GM18505 (cell line): ENCODE measurements at regions not wholly inside any gene's neighbourhood (a gene's known extent, or its start where the extent isn't known, plus 50 kb on each side); places are given as distances from the start of the nearest gene placed in this dataset.
"Not testable (repeated sequence)": the region's sequence is repeated elsewhere in the genome, so short reads cannot be mapped to it uniquely, and the experiment has no call there.

Experiments used
- ATAC-seq: cut with Tn5 transposase; IDR thresholded peaks from one replicate; pipeline ENCODE4 v1.9.1; 2021; ENCODE audit not compliant: unreplicated experiment
- POLR2A ChIP-seq: IDR thresholded peaks from 4 replicates; pipeline ENCODE4 v1.6.1; 2011; ENCODE audit warnings: borderline replicate concordance; ENCODE audit not compliant: insufficient read depth, insufficient read length; ENCODE audit errors: extremely low read depth

DNA sequence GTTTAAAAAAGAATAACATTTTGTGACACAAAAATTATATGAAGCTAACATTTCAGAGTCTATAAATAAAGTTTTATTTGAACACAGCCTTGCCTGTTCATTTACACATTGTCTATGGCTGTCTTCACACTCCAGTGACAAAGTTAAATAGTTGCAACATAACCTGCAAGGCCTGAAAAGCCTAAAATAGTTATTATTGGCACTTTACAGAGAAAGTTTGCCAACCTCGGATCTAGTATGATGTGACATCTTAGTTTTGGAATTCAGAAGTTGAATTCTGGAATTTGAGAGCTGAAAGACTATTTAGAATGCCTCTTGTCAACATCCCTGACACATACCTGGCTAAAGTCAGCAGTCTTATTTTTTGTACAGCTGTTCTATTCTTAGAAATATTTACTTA, 68.3 kb downstream of the DYRK2 start:
- TF ChIP-seq POLR2A: no peak
- ATAC-seq: no peak

DNA sequence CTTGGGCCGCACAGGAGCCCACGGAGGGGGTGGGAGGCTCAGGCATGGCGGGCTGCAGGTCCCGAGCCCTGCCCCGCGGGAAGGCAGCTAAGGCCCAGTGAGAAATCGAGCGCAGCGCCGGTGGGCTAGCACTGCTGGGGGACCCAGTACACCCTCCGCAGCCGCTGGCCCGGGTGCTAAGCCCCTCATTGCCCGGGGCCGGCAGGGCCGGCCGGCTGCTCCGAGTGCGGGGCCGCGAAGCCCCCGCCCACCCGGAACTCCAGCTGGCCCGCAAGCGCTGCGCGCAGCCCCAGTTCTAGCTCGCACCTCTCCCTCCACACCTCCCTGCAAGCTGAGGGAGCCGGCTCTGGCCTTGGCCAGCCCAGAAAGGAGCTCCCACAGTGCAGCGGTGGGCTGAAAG, 70.8 kb downstream of the DYRK2 start:
- ATAC-seq: not testable (repeated sequence)

DNA sequence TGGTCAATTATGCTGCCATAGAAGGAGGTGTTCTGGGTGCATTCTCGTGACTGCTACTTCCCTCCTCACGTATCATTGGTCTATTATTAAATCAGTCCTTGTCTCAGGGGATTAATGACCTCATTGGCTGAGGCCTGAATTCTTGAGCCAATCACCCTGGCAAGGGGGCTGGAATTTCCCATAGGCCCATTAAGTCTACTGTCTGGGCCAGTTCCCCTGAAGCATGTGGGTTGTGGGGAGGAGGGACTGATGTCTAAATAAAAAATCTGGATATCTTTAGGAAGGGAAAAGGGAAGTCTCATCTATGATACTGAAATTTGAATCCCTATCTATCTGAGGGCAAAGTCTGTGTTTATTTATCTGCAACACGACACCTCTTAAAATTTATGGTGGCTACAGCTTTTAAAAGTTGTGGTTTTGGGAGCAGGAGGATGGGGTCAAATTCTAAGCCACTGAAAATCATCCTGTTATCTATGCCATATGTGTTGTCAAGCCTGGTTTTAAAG, 71.9 kb downstream of the DYRK2 start:
- TF ChIP-seq POLR2A: no peak
- no peak for ATAC-seq

DNA sequence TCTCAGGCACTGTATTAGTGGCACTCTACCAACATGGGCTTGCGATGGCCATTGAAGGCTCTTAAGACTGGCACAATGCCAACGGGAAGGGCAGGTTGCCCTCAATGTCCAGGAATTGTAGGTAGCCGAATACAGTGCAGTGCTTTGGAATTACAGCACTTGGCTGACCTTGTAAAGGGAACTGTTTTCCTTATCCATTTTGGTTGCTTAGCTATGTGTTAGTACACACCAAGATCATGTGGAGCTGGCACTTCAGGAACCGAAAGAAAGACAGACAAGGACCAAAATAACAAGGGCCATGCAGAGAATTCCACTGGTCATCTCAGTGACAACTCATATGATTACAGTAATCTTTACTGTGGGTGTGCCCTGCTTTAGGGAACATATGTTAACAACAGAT, 72.7 kb downstream of the DYRK2 start:
- TF ChIP-seq POLR2A: no peak
- no peak for ATAC-seq

DNA sequence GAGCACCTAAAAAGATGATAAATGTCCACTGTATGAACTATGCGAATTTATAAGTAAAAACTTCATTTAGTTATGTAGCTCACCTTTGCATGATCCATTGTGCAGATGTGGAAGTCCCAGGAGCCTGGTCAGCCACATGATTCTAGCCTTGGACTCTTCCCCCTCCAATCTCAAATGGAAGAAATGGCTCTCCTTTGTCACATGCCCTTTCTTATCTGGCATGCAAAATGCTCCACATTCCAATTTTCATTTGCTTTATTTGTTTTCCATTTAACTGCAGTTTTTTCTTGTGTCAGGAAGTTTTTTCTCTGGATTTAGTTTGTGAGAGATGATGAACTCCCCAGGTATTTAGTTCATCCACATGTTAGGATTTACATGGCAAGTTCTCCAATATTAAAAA, 73.8 kb downstream of the DYRK2 start:
- no peak for ATAC-seq
- no peak for TF ChIP-seq POLR2A

DNA sequence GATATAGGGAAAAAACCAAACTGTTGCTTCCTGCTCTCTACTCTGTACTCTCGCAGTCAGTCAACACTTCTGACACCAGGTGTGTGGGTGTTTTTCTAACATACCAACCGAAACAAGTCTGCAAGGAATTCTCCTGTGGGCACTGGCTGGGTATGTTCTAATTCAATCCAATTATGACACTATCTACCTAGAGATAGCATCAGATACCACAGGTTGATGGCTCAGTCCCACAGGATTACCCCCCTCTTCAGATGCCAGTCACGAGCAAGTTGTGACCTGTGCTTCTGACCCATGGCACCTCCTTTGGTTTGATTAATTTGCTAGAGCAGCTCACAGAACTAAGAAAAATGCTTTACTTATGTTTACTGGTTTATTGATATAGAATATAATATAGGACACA, 78.3 kb downstream of the DYRK2 start:
- no peak for TF ChIP-seq POLR2A
- ATAC-seq: no peak

DNA sequence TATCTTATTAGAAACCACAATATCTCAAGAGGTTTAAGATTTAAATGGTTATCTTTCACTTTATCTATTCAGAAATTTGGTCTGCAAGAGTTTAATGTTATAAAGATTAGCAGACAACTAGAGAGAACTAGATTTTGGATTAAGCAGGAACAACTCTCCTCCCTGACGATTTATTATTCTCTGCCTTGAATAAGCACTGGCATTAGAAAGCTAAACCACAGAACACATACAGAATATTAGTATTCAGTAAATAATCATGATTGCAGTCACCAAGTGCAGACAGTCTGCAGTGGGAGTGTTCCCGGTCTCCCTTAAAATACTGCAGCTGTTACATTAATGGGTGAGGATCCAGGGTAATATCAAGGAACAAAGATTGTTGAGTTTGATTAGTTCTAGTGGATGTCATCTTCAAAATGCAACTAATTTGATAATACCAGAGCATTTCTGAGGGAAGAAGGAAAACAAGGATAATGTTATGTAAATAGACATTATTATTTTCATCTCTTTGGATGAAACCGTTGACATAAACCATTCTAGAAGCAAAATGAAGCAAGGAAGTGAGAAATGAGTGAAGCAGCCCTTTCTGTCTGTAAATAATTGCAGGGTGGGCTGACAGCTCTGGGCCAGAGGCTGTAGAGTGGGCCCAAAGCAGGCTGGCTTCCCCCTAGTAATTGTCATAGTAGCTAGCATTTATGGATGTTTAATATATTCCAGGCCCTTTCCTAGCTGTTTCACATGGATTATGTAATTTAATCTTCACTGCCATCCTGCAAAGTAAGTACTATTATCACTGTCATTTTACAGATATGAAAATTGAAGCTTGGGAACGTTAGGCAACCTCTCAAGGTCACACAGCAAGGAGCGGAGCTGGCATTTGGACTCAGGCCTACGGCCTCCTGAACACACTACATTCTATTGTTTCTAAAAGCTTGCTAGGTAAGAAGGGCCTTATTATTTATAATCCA, 79.4 kb downstream of the DYRK2 start:
- TF ChIP-seq POLR2A: no peak
- no peak for ATAC-seq

DNA sequence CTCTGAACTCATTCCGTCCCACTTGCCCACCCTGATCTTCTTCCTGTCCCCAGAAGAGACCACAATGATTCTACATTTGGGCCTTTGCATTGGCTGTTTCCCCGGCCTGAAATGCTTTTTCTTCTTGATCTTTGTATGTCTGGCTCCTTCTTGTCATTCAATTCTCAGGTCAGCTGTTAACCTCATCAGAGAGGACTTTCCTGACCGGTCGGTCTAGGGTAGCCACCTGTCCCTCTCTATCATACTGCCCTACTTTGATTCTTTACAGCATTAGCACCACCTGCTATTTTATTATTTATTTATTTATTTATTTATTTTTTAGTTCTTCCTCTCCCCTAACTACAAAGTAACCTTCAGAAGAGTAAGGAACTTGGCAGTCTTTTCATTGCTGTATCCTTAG, 84.3 kb downstream of the DYRK2 start:
- no peak for ATAC-seq
- TF ChIP-seq POLR2A: no peak

DNA sequence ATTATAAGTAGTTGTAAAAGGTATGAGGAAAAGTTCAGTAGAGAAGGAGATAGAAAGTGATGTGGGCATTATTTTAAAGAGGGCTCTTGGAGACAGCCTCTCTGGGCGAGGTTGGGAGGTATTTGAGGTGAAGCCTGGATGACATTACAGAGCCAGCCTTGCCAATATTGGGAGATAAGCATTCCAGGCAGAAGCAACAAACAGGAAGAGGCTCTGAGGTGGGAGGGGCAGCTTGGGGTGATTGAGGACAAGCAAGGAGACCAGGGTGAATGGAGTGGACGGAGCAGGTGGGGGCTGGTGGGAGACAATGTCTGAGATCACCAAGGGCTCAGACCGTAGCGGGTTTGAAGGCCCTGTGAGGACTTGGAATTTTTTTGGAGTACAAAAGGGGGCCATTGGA, 87.3 kb downstream of the DYRK2 start:
- no peak for TF ChIP-seq POLR2A
- no peak for ATAC-seq

DNA sequence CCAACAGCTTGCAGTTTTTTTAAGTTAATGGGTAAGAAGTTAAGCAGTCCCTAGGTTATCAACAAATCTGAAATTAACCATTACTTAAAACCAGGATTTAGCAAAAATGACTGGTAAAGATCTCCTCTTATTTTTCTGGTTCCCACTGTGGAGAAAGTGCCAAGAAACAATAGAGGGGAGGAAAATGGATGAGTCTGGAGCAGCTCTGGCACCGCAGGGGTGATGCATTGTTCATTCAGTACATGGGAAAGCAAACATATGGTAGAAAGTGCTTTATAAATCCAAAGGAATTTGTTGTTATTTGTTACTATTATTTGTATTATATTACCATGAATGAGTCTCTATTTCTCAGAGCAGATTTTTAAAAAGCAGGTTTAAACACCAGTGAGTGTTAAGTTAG, 92.2 kb downstream of the DYRK2 start:
- no peak for ATAC-seq
- no peak for TF ChIP-seq POLR2A

DNA sequence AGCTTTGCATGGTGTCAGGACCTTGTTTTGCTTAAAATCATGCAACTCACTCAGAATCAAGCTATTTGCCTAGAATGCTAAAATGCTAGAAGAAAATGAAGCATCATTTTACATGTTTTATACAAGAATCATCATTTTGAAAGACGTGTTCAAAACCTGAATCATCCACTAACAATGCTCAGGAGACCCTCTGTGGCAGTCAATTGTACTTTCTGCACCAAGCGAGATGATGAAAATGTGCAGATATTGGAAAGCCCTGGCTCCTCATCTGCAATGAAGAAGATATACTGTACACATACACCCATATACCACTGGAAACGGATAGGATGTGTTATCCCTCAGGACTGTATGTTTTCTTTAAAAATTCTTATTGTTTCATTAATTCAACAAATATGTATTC, 92.7 kb downstream of the DYRK2 start:
- no peak for TF ChIP-seq POLR2A
- ATAC-seq: no peak

DNA sequence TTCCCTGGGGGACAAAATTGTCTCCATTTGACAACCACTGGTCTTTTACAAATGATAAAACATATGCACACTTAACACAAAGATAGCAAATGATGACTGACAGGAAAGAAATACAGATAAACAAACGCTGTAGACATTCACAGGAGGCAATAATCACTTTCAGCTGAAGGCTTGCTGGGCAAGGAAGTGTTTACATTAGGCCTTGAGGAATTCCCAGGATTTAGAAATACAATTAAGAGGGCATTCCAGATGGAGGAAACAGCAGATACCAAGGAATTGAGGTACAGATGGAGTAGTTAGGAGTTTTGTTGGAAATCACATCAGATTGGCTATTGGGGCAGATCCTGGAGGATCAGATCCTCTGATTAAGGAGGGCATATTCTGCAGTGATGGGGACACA, 93.9 kb downstream of the DYRK2 start:
- no peak for TF ChIP-seq POLR2A
- no peak for ATAC-seq

DNA sequence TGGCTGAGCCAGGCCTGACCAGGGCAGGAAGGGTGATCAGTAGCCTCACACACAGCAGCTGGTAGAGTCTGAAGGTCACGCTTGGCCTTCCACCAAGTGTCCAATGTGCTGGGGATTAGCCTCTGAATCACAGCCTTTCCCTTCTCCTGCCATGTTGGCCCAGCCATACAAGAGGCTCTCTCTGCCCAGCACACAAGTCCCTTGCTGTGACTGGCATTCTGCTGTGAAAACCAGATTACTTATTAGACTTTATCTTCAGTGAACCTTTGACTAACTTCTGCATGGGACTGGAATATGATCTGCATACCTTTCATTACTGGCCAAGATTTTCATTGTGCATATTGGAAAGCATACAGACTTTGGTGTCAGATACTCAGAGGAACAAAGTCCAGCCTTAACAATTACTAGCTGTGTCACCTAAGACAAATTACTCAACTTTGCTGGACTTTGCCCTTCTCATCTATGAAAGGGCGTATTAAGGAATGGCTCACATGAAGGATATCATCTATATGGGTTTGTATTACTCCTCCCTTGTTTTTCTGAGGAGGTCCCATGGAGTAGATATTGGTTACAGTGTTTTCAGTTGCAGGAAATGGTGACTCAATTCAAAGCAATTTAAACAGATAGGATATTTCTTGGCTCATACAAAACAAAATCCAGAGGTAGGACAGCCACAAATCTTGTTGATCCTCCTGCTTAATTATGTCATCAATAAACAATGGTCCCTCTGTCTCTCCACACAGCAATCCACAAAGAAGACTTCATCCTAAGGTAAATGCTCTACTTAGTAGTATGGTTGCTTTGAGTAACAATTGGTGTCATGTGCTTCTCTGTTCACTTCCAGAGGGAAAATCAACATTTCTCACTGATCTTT, 99.6 kb downstream of the DYRK2 start:
- no peak for ATAC-seq
- TF ChIP-seq POLR2A: no peak

DNA sequence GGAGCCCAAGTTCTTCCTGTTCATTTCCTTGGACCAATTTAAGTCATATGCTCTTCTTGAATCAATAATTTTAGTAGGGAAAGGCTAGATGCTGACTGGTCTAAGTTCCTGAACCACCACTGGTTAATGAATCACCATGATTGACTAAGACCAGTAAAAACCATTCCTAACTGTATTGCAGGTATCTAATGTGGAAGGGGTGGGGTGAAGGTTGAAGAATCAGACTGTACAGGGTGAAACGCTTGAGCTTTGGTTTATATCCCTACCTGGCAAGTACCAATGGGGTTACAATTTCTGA, 100.1 kb downstream of the DYRK2 start:
- TF ChIP-seq POLR2A: no peak
- no peak for ATAC-seq
